OCI-LY3 (cell line): ENCODE measurements at regions not wholly inside any gene's neighbourhood (a gene's known extent, or its start where the extent isn't known, plus 50 kb on each side); places are given as distances from the start of the nearest gene placed in this dataset.

Experiments
- EZH2phosphoT487 ChIP-seq: fragments of 200-600 bp; shearing (Covaris generic); IDR thresholded peaks from 2 replicates; pipeline ENCODE4 v1.6.1; 2018; ENCODE audit warnings: antibody characterized with exemption, mixed run types, low read depth
- TF ChIP-seq, protein P1 (sequence below): fragments of 200-600, 300-600 bp; sonication (generic); IDR thresholded peaks from 2 replicates; pipeline ENCODE4 v1.5.1; 2014; ENCODE audit warnings: antibody characterized with exemption, low read length, low read depth

DNA sequence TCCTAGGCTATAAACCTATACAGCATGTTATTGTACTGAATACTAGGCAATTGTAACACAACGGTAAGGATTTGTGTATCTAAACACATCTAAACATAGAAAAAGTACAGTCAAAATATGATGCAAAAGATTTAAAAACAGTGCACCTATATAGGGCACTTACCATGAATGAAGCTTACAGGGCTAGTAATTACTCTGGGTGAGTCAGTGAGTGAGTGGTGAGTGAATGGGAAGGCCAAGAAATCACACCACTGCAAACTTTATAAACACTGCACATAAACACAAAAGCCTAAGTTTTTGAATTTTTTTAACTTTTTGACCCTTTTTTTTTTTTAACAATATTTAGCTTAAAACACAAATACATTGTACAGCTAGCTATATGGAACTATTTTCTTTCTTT, 204.7 kb upstream of the CTNNB1 start:
- TF ChIP-seq, protein P1, sequence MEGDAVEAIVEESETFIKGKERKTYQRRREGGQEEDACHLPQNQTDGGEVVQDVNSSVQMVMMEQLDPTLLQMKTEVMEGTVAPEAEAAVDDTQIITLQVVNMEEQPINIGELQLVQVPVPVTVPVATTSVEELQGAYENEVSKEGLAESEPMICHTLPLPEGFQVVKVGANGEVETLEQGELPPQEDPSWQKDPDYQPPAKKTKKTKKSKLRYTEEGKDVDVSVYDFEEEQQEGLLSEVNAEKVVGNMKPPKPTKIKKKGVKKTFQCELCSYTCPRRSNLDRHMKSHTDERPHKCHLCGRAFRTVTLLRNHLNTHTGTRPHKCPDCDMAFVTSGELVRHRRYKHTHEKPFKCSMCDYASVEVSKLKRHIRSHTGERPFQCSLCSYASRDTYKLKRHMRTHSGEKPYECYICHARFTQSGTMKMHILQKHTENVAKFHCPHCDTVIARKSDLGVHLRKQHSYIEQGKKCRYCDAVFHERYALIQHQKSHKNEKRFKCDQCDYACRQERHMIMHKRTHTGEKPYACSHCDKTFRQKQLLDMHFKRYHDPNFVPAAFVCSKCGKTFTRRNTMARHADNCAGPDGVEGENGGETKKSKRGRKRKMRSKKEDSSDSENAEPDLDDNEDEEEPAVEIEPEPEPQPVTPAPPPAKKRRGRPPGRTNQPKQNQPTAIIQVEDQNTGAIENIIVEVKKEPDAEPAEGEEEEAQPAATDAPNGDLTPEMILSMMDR: no peak
- TF ChIP-seq EZH2phosphoT487: no peak
